ENCODE measurements at regions not wholly inside any gene's neighbourhood (a gene's known extent, or its start where the extent isn't known, plus 50 kb on each side); places are given as distances from the start of the nearest gene placed in this dataset.

- ATAC-seq, result no peak
- intact Hi-C loops (cut with DNase I), result no loop called here
- DNase-seq (ENCODE audit: missing footprints), result no peak
Measured at GRCh38 chr11:45486461-45486860, 179.0 kb downstream of the CHST1 start.

- DNase-seq (ENCODE audit: missing footprints) (no peak), ATAC-seq (no peak)
- intact Hi-C loops (cut with DNase I), result no loop called here
Measured at GRCh38 chr11:45485070-45485707, 180.2 kb downstream of the CHST1 start.

- intact Hi-C loops (cut with DNase I), result no loop called here
- DNase-seq (ENCODE audit: missing footprints) (no peak), ATAC-seq (no peak)
Measured at GRCh38 chr11:45484326-45484883, 181.0 kb downstream of the CHST1 start.

DNA sequence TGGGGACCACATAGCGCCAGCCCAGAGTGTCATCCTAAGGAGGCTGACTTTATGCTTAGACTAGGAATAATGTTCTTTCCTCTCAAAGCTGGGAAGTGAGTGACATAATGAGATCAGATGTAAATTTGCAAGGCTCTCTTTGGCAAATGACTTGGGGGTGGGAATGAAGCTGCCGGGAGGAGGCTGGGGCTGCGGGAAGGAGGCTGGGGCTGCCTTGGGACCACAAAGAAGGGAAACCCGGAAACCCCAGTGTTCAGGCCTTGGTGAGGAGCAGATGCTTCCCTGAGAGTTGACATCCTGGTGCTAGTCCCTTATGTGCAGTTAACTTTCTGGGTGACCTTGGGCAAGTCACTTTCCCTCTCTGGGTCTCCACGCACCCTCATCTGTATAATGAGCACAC lies 182.0 kb downstream of the CHST1 start:
- ATAC-seq (no peak), DNase-seq (ENCODE audit: missing footprints) (no peak)
- intact Hi-C loops (cut with DNase I), result no loop called here

- intact Hi-C loops (cut with DNase I), result no loop called here
- DNase-seq (ENCODE audit: missing footprints) (no peak), ATAC-seq (no peak)
Measured at GRCh38 chr11:45482331-45482730, 183.1 kb downstream of the CHST1 start.

DNA sequence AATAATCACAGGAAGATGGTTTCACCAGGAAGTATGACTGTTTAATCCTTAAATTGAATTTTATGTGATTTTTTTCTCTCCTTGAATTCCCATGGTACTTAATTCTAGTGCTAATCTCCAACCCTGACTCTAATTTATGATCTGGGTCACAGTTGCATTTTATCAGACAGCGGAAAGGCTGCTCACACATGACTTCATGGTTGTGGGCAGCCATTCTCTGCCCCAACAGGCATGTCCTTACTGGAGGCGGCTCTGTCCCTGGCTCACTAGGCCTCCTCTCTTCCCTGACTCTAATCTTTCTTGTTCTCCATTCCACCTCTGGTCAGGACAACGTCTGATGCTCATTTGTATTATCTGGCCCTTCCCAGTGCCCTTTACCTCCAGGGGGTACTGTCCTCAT lies 184.4 kb downstream of the CHST1 start:
- ATAC-seq (no peak), DNase-seq (ENCODE audit: missing footprints) (no peak)
- intact Hi-C loops (cut with DNase I), result no loop called here

GRCh38 chr11:45477588-45477987 lies 187.8 kb downstream of the CHST1 start:
- no peak for DNase-seq (ENCODE audit: missing footprints)
- intact Hi-C loops (cut with DNase I), result no loop called here

GRCh38 chr11:45476126-45476525 lies 189.3 kb downstream of the CHST1 start:
- ATAC-seq (no peak), DNase-seq (ENCODE audit: missing footprints) (no peak)
- intact Hi-C loops (cut with DNase I), result no loop called here

More at GRCh38 chr11:45477588-45477987, 187.8 kb downstream of the CHST1 start:
- no peak for ATAC-seq

DNA sequence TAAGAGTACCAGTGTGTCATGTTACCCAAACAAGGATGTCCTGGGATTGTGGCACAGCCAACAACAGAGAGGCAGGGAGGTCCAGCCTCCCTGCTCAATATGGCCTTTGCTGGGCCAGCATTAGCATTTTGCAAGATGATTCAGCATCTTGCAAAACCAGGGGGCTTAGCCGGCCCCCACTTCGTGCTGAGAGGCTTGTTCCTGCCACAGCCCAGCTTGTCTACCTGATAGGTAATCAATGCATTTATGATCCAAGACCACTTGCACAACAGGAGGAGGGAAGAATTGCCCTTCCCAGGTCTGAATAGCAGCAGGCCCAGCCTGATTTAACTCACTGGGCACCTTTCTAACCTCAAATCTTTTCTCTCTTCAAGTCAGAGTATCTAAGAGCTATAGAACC lies 189.0 kb upstream of the SYT13 start:
- intact Hi-C loops (cut with DNase I), result no loop called here
- ATAC-seq (no peak), DNase-seq (ENCODE audit: missing footprints) (no peak)

DNA sequence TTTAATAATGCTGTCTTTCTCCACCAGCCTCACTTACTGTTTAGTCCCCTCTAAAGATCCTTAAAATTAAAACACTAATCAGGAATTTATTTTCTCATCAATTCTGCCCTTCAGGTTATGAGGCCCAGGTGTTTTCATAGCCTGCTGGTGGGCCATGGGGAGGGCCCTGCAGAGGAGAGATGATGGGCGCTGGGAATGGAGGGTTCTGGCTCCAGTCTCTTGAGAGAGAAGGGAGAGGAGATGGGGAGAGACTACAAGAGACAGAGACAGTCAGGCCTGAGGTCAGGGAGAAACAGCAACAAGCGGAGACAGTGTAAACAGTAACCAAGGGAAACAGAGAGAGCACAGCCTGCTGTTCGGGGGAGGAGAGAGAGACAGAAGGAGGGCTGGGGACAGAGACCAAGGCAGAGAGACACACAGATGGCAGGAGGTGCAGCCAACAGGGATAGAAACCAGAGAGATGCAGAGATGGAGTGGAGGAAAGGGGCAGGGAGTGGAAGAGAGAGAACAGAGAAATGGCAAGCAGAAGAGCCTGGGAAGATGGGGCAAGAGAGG lies 187.3 kb upstream of the SYT13 start:
- no peak for DNase-seq (ENCODE audit: missing footprints)
- ATAC-seq, result no peak
- intact Hi-C loops (cut with DNase I), result no loop called here

DNA sequence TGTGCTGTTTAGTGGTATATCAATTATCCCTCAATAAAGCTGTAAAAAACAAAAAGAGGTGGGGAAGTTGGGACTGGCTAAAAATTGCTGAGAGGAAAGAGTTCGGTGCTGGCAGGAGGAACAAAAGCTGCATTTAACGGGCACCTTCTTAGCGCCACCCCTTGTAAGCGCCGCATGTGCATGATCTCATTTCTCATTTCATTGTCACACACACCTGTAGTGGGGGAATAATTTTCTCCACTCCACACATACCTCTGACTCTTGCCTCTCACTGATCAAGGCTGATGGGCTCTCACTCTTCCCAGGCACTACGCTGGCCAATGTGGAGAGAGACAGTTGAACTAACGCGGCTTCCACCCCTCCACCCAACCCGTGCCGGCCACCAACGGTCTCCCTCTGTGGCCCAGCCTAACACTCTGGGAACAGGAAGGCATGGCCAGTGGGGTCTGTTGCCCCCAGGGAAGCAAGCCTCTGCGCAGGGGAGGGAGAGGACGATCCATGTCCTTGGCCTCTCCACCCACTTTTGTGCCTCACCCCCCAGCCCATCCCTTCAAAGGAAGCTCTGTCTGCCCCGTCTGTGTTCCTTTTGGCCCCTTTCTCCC lies 186.7 kb upstream of the SYT13 start:
- intact Hi-C loops (cut with DNase I), result no loop called here
- ATAC-seq, result no peak
- no peak for DNase-seq (ENCODE audit: missing footprints)

- intact Hi-C loops (cut with DNase I), result no loop called here
- DNase-seq (ENCODE audit: missing footprints) (no peak), ATAC-seq (no peak)
Measured at GRCh38 chr11:45471266-45471665, 185.1 kb upstream of the SYT13 start.

DNA sequence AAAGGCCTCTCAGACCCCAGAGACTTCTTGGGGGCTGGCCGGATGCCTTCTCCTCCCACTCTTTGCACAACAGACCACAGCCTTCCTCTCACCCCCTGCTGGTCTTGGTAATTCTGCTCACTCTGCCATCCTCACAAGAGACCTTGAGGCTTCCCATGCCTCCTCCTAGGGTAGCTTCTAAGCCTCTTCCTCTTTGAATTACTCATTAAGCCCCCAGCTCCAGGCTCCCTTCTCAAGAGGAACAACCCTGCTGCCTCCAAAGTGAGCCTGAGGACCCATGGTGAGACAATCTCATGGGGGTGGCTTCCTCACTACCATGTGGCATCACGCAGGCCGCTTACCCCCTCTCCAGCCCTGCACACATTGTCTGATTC lies 184.6 kb upstream of the SYT13 start:
- intact Hi-C loops (cut with DNase I), result no loop called here
- no peak for ATAC-seq
- no peak for DNase-seq (ENCODE audit: missing footprints)

DNA sequence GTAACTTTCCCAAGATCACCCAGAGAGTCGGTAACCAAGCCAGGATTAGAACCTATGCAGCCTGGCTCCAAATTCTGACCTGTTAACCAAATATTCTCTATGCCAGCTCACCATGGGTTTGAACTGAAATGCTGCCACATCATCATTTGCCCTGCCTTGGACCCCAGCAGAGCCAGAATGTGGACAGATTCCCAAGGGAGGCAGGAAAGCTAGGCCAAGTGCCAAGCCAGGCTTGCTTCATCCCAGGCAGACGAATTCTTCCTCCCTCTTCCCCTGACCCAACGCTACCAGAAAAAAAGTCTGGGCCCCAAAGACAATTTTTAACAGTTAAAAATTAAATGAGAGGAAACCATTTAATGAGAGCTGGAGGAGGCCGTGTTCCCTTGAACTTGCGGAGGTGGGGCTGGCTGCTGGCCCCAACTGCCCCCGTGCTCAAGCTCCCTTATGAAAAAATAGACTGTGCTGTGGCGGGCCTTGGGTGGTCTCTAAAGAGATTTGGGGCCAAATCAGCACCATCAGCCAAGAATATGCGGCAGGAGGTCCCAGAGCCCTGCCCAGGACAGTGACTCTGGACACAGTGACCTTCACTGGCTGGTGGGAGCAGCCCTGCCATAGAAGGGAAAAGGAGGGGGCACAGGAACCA lies 184.1 kb upstream of the SYT13 start:
- no peak for DNase-seq (ENCODE audit: missing footprints)
- intact Hi-C loops (cut with DNase I), result no loop called here
- no peak for ATAC-seq

DNA sequence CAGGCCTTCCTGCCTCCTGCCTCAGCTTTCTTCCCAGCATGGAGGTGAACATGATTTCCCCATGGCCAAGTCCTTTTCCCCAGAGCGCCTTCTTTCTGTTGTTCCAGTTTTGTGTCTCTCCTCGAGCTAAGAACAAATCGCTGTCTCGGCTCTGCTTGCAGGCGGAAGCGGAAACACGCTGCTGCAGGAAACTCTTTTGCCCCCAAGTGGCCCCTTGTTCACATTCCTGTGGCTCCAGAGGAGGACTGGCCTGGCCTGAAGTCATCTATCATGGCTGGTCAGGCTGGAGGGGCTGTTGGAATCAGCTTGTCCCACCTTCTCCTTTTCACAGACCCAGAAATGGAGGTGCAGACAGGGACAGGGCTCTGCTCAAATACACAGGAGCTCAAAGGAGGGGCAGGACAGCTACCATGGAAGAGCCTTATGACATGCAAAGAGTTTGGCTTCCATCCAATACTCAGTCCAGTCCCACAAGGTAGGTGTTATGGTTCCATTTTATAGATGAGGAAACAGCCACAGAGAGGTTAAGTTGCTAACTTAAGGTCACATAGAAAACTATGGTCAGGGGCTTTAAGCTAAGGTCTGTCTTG lies 182.2 kb upstream of the SYT13 start:
- intact Hi-C loops (cut with DNase I), result loop anchor here (5.0 kb wide), 1 partner anchor 269 kb away; no protein-coding TSS in a partner anchor
- DNase-seq (ENCODE audit: missing footprints) (no peak), ATAC-seq (no peak)

DNA sequence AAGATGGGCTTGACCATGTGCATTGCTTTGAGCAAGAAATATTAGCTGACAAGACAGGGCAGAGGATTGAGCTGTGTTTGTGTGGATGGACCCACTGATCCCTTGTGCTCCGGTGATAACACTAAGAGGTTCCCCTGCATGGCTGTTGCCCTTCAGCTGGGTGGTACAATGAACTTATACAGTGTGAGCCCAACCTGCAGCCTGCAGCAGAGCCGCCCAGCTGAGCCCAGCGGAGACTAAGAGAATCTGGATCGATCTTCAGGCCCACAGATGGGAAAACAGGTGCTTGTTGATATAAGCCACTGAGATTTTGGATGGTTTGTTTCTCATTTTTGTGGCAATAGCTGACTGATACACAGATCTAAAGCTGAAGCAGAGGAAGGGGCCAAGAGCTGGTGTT lies 177.4 kb upstream of the SYT13 start:
- intact Hi-C loops (cut with DNase I), result no loop called here
- DNase-seq (ENCODE audit: missing footprints) (no peak), ATAC-seq (no peak)

DNA sequence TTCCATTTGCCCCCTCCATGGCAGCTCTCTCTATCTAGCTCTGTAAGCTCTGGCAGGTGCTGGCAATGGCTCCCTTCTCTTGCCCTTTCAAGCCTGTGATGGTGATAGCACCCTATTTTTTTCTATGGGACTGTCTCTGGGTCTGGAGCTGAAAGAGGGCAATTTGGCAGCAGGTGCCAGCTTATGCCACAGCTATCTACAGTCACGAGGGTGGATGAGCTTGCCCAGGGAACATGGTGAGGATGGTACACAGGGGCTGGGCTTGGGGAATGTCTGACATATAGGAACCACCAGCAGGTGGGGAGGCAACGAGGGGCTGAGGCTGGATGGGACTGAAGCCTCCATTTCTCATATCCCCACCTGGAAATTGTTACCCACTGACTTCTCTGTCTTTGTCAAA lies 175.4 kb upstream of the SYT13 start:
- ATAC-seq, result no peak
- no peak for DNase-seq (ENCODE audit: missing footprints)
- intact Hi-C loops (cut with DNase I), result no loop called here

GRCh38 chr11:45459491-45459890 lies 173.3 kb upstream of the SYT13 start:
- DNase-seq (ENCODE audit: missing footprints), result no peak
- intact Hi-C loops (cut with DNase I), result no loop called here
- ATAC-seq, result no peak

DNA sequence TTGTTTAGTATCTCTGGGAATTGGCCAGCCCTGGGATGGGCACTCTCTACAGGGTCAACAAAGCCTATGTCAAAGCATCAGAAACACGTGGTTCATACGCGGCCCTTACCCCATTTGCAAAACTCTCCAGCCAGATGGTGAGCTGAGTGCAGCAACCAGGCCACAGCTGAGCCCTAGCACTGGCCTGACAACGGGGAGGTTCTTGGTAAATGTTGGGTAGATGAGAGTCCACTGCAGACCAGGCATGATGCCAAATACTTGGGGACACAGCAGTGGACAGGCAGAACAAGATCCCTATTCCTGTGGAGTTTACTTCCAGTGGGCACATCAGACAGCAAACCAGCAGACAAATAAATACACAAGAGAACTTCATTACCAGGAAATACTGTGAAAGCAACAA lies 172.1 kb upstream of the SYT13 start:
- no peak for DNase-seq (ENCODE audit: missing footprints)
- ATAC-seq, result no peak
- intact Hi-C loops (cut with DNase I), result no loop called here

DNA sequence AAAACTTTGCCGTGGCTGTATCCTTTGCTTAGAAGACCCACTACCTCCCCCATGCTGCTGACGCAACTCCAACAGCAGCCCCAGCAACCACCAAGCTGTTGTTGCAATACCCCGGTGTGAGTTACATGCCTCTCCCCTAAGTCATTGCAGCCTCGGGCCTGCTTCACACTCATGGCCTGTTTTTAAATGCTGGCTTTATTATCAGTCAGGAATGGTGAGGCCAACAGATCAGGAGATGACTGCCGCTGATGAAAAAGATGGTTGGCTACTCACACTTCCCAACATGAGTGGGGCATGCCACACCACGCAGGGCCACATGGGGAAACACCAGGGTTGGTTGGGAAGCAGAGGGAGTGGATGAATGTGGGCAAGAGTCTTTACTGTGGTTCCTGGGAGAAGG lies 171.5 kb upstream of the SYT13 start:
- ATAC-seq (no peak), DNase-seq (ENCODE audit: missing footprints) (no peak)
- intact Hi-C loops (cut with DNase I), result no loop called here
